ENCODE measurements at regions not wholly inside any gene's neighbourhood (a gene's known extent, or its start where the extent isn't known, plus 50 kb on each side); places are given as distances from the start of the nearest gene placed in this dataset.

- POLR2A ChIA-PET, result no interaction called here
- TF ChIP-seq POLR2AphosphoS5 (IDR thresholded peaks at IDR 0.05; ENCODE audit: low read depth, low read length) (no peak), CTCF (IDR thresholded peaks at IDR 0.05) (no peak), REST (IDR thresholded peaks at IDR 0.05; ENCODE audit: insufficient read depth in 1 of 2, low read depth in 2 of 2, low read length in 1 of 2) (no peak), SIN3A (IDR thresholded peaks at IDR 0.05; ENCODE audit: borderline replicate concordance, insufficient read depth, low read depth, low read length) (no peak), TCF7L2 (IDR thresholded peaks at IDR 0.05; ENCODE audit: low read depth, low read length) (no peak)
- no peak overlapping the region for H3K4me3 ChIP-seq (ENCODE audit: low read depth in 2 of 2, low read length in 2 of 2)
- CTCF ChIA-PET, result no interaction called here
- H3K27me3 ChIP-seq (ENCODE audit: control insufficient read depth, insufficient read depth, low read length), result no peaks in the 10 kb centered on the region
- in situ Hi-C loops (cut with HindIII; ENCODE audit: low pct_unique_long_range_greater_than_20kb, low sequenced_read_pairs) (no loop called here), intact Hi-C loops (cut with micrococcal nuclease; ENCODE audit: unreplicated experiment) (no loop called here)
- ATAC-seq (no peak), DNase-seq (ENCODE audit: low read depth, low spot score) (no peak)
- H3K27ac ChIP-seq (ENCODE audit: low read length), result no peak overlapping the region
- no TSS peak for BruUV-seq (replicated peaks)
- H3K4me1 ChIP-seq (ENCODE audit: control insufficient read depth, insufficient read depth, low read length), result no peaks in the 10 kb centered on the region
- H3K36me3 ChIP-seq (ENCODE audit: control insufficient read depth, insufficient read depth, low read length), result no peaks in the 10 kb centered on the region
- H3K9me3 ChIP-seq (ENCODE audit: control insufficient read depth, insufficient read depth, low read depth, low read length), result no peaks in the 10 kb centered on the region
Measured at GRCh38 chr10:6365384-6365783, 162.7 kb downstream of the PFKFB3 start.
